ENCODE measurements at regions not wholly inside any gene's neighbourhood (a gene's known extent, or its start where the extent isn't known, plus 50 kb on each side); places are given as distances from the start of the nearest gene placed in this dataset.
"Not testable (repeated sequence)": the region's sequence is repeated elsewhere in the genome, so short reads cannot be mapped to it uniquely, and the experiment has no call there.

DNA sequence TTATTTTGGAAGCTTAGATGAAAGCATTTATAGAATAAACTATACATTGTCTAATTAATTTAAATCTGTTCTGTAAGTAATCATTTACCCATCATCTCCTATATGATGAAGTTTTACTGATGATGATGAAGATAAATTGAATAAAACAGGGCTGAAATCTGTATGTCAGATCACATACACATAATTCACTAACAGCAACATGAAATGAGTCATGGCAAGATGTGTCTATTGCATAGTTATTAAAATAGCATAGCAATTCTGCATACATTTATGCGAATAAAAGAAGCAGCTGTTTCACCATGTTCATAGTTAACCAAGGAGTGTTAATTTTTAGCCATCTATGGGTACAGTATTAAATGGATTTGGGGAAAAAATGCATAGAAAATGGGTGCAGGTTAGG lies 424.9 kb downstream of the LIG4 start:
- no TSS peak for BruUV-seq (replicated peaks)
- Histone ChIP-seq H3K27ac (no peak overlapping the region), H3K9me2 (ENCODE audit: insufficient read depth) (no peaks in the 10 kb centered on the region), H4K20me1 (ENCODE audit: insufficient read depth) (no peaks in the 10 kb centered on the region), H3K9me3 (ENCODE audit: insufficient read depth, low read depth) (no peaks in the 10 kb centered on the region), H3K4me3 (no peak overlapping the region), H3K4me1 (replicated peaks; ENCODE audit: insufficient read depth) (no peaks in the 10 kb centered on the region), H2AFZ (no peak overlapping the region), H3K79me2 (ENCODE audit: low read depth) (no peaks in the 10 kb centered on the region), H3K27me3 (ENCODE audit: insufficient read depth, low read depth) (no peaks in the 10 kb centered on the region), H3K4me2 (no peak overlapping the region), H3K36me3 (ENCODE audit: low read depth) (no peaks in the 10 kb centered on the region), H3F3A (ENCODE audit: insufficient read depth, low read depth) (no peaks in the 10 kb centered on the region)
- intact Hi-C loops (cut with micrococcal nuclease; ENCODE audit: unreplicated experiment) = no loop called here
- CTCF ChIA-PET = no interaction called here
- no peak for TF ChIP-seq EZH2 (IDR thresholded peaks at IDR 0.05; ENCODE audit: low read depth)
- POLR2A ChIA-PET (ENCODE audit: unreplicated experiment) = no interaction called here
- DNase-seq = no peak

DNA sequence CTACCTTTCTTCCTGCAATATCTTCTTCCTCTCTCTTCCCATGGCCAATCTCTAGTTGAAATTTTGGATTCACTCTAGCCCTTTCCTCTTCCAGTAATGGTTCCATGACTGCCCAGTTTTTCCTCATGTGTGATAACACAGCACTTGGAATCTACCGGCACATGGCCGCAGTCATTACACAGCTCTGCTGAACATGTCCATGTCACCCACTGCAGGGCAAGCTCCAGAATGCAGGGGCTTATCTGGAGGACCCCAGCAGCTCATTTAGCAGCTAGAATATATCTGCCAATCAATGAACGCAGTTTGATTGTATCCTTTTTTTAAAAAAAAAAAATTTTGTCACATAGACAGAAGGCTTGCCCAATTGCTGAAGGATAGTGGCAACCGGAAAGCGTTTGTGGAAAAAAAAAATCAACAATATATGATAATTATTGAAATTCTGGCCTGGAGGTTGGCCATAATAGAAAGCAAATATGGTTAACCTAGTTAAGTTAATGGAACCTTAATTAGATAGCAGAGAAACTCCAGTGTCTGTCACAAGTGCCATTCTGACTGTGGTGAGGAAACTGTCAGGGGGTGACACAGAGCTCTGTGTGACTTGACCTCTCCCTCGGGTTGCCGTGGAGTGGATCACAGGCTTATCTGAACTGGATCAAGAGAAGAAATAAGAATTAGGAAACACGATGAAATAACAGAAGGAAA lies 426.7 kb downstream of the LIG4 start:
- BruUV-seq (replicated peaks) = no TSS peak
- ChIA-PET CTCF (no interaction called here), POLR2A (ENCODE audit: unreplicated experiment) (no interaction called here)
- Histone ChIP-seq H3K79me2 (ENCODE audit: low read depth) (no peaks in the 10 kb centered on the region), H3K9me2 (ENCODE audit: insufficient read depth) (no peaks in the 10 kb centered on the region), H3K4me2 (no peak overlapping the region), H3K4me3 (no peak overlapping the region), H3K27me3 (ENCODE audit: insufficient read depth, low read depth) (no peaks in the 10 kb centered on the region), H3K9me3 (ENCODE audit: insufficient read depth, low read depth) (peaks cover 2% of the 10 kb centered on the region; the same call in 1 of the 2 replicates), H4K20me1 (ENCODE audit: insufficient read depth) (no peaks in the 10 kb centered on the region), H2AFZ (no peak overlapping the region), H3F3A (ENCODE audit: insufficient read depth, low read depth) (no peaks in the 10 kb centered on the region), H3K4me1 (replicated peaks; ENCODE audit: insufficient read depth) (no peaks in the 10 kb centered on the region), H3K36me3 (ENCODE audit: low read depth) (no peaks in the 10 kb centered on the region), H3K27ac (no peak overlapping the region)
- no peak for TF ChIP-seq EZH2 (IDR thresholded peaks at IDR 0.05; ENCODE audit: low read depth)
- TF ChIP-seq, protein P1, sequence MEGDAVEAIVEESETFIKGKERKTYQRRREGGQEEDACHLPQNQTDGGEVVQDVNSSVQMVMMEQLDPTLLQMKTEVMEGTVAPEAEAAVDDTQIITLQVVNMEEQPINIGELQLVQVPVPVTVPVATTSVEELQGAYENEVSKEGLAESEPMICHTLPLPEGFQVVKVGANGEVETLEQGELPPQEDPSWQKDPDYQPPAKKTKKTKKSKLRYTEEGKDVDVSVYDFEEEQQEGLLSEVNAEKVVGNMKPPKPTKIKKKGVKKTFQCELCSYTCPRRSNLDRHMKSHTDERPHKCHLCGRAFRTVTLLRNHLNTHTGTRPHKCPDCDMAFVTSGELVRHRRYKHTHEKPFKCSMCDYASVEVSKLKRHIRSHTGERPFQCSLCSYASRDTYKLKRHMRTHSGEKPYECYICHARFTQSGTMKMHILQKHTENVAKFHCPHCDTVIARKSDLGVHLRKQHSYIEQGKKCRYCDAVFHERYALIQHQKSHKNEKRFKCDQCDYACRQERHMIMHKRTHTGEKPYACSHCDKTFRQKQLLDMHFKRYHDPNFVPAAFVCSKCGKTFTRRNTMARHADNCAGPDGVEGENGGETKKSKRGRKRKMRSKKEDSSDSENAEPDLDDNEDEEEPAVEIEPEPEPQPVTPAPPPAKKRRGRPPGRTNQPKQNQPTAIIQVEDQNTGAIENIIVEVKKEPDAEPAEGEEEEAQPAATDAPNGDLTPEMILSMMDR (conservative IDR thresholded peaks at IDR 0.05) = no peak
- DNase-seq = no peak
- intact Hi-C loops (cut with micrococcal nuclease; ENCODE audit: unreplicated experiment) = no loop called here

DNA sequence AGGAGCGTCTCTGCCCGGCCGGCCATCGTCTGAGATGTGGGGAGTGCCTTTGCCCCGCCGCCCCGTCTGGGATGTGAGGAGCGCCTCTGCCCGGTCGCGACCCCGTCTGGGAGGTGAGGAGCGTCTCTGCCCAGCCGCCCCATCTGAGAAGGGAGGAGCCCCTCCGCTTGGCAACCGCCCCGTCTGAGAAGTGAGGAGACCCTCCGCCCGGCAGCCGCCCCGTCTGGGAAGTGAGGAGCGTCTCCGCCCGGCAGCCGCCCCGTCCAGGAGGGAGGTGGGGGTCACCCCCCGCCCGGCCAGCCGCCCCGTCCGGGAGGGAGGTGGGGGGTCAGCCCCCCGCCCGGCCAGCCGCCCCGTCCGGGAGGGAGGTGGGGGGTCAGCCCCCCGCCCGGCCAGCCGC lies 432.7 kb downstream of the LIG4 start:
- H3F3A ChIP-seq (ENCODE audit: insufficient read depth, low read depth); H4K20me1 ChIP-seq (ENCODE audit: insufficient read depth); H3K79me2 ChIP-seq (ENCODE audit: low read depth); H2AFZ ChIP-seq; H3K36me3 ChIP-seq (ENCODE audit: low read depth); CTCF ChIA-PET; H3K9me3 ChIP-seq (ENCODE audit: insufficient read depth, low read depth); H3K4me2 ChIP-seq; H3K4me1 ChIP-seq (replicated peaks; ENCODE audit: insufficient read depth); DNase-seq; H3K27ac ChIP-seq; H3K27me3 ChIP-seq (ENCODE audit: insufficient read depth, low read depth); intact Hi-C loops (cut with micrococcal nuclease; ENCODE audit: unreplicated experiment); BruUV-seq (replicated peaks); H3K9me2 ChIP-seq (ENCODE audit: insufficient read depth); H3K4me3 ChIP-seq; POLR2A ChIA-PET (ENCODE audit: unreplicated experiment): not testable (repeated sequence)

DNA sequence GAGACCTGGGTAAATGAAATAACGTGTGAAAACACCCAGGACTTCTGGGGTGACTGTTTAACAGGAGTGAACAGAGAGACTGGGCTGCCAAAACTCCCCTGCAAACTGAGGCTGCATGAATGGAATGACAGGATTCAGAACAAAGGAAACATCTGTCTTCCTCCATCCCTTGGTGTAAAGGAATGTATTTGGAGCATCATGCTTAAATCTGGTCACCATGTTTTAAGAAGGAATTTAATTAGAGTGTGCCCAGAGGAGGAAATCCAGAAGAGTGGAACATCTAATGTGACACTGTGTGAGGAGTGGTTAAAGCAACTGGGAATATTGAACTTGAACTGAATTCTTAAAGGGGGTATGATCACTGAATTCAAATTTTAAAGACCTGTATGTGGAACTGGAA lies 437.2 kb downstream of the LIG4 start:
- no peak overlapping the region for H2AFZ ChIP-seq
- no TSS peak for BruUV-seq (replicated peaks)
- no peak overlapping the region for H3K4me2 ChIP-seq
- intact Hi-C loops (cut with micrococcal nuclease; ENCODE audit: unreplicated experiment) = no loop called here
- no peaks in the 10 kb centered on the region for H3K9me2 ChIP-seq (ENCODE audit: insufficient read depth)
- no peak for DNase-seq
- no peaks in the 10 kb centered on the region for H3K9me3 ChIP-seq (ENCODE audit: insufficient read depth, low read depth)
- POLR2A ChIA-PET (ENCODE audit: unreplicated experiment) = no interaction called here
- H3F3A ChIP-seq (ENCODE audit: insufficient read depth, low read depth) = no peaks in the 10 kb centered on the region
- CTCF ChIA-PET = no interaction called here
- H3K27me3 ChIP-seq (ENCODE audit: insufficient read depth, low read depth) = no peaks in the 10 kb centered on the region
- no peaks in the 10 kb centered on the region for H3K36me3 ChIP-seq (ENCODE audit: low read depth)
- H3K4me3 ChIP-seq = no peak overlapping the region
- H3K4me1 ChIP-seq (replicated peaks; ENCODE audit: insufficient read depth) = no peaks in the 10 kb centered on the region
- TF ChIP-seq, protein P1 (conservative IDR thresholded peaks at IDR 0.05) = no peak
- TF ChIP-seq EZH2 (IDR thresholded peaks at IDR 0.05; ENCODE audit: low read depth) = no peak
- no peaks in the 10 kb centered on the region for H3K79me2 ChIP-seq (ENCODE audit: low read depth)
- no peak overlapping the region for H3K27ac ChIP-seq
- no peaks in the 10 kb centered on the region for H4K20me1 ChIP-seq (ENCODE audit: insufficient read depth)
